ENCODE measurements at regions not wholly inside any gene's neighbourhood (a gene's known extent, or its start where the extent isn't known, plus 50 kb on each side); places are given as distances from the start of the nearest gene placed in this dataset.

GRCh38 chr18:22626771-22627170 is 209.1 kb upstream of the CTAGE1 start:
- no peak overlapping the region for H3K56ac ChIP-seq (ENCODE audit: low read length)
- no peak overlapping the region for H3K18ac ChIP-seq (ENCODE audit: low read length)
- no peaks in the 10 kb centered on the region for H3K79me2 ChIP-seq (ENCODE audit: control insufficient read depth, insufficient read depth, low read length)
- no peak overlapping the region for H3K4ac ChIP-seq (ENCODE audit: low read depth, low read length)
- H2BK120ac ChIP-seq (ENCODE audit: low read depth, low read length), result no peak overlapping the region
- no peak overlapping the region for H3K9ac ChIP-seq (ENCODE audit: low read length)
- no peak overlapping the region for H3K23ac ChIP-seq (ENCODE audit: low read length)
- H3K4me3 ChIP-seq (ENCODE audit: low read length), result no peak overlapping the region
- no peak overlapping the region for H3K4me2 ChIP-seq (ENCODE audit: low read length)
- no peak overlapping the region for H2BK15ac ChIP-seq (replicated peaks; ENCODE audit: low read depth)
- H3K4me1 ChIP-seq (ENCODE audit: control insufficient read depth, low read depth, low read length), result no peaks in the 10 kb centered on the region
- no peak overlapping the region for H4K5ac ChIP-seq (ENCODE audit: low read length)
- no peak overlapping the region for H4K8ac ChIP-seq (ENCODE audit: low read depth, low read length)
- no peaks in the 10 kb centered on the region for H3K79me1 ChIP-seq (ENCODE audit: low read length)
- H3K36me3 ChIP-seq (ENCODE audit: control insufficient read depth, insufficient read depth, low read length), result no peaks in the 10 kb centered on the region
- no peak overlapping the region for H2AK5ac ChIP-seq (ENCODE audit: low read length)
- no peak overlapping the region for H3K27ac ChIP-seq (ENCODE audit: low read depth, low read length)
- no peaks in the 10 kb centered on the region for H3K27me3 ChIP-seq (ENCODE audit: insufficient read depth, low read length, poor library complexity)
- WGBS (ENCODE audit: extremely low coverage, insufficient coverage, low lambda C conversion rate), result no CpG with 5 or more reads among the region's 3 CpGs
- no peak overlapping the region for H2BK5ac ChIP-seq (ENCODE audit: low read length)
- DNase-seq, result no peak

GRCh38 chr18:22627506-22627905 is 209.8 kb upstream of the CTAGE1 start:
- Histone ChIP-seq H3K79me2 (ENCODE audit: control insufficient read depth, insufficient read depth, low read length) (no peaks in the 10 kb centered on the region), H3K4ac (ENCODE audit: low read depth, low read length) (no peak overlapping the region), H3K4me3 (ENCODE audit: low read length) (no peak overlapping the region), H2BK5ac (ENCODE audit: low read length) (no peak overlapping the region), H3K23ac (ENCODE audit: low read length) (no peak overlapping the region), H2BK15ac (replicated peaks; ENCODE audit: low read depth) (no peak overlapping the region), H3K18ac (ENCODE audit: low read length) (no peak overlapping the region), H2AK5ac (ENCODE audit: low read length) (no peak overlapping the region), H3K4me1 (ENCODE audit: control insufficient read depth, low read depth, low read length) (no peaks in the 10 kb centered on the region), H3K27me3 (ENCODE audit: insufficient read depth, low read length, poor library complexity) (no peaks in the 10 kb centered on the region), H4K8ac (ENCODE audit: low read depth, low read length) (no peak overlapping the region), H3K79me1 (ENCODE audit: low read length) (no peaks in the 10 kb centered on the region), H2BK120ac (ENCODE audit: low read depth, low read length) (no peak overlapping the region), H3K27ac (ENCODE audit: low read depth, low read length) (no peak overlapping the region), H3K36me3 (ENCODE audit: control insufficient read depth, insufficient read depth, low read length) (no peaks in the 10 kb centered on the region), H4K5ac (ENCODE audit: low read length) (no peak overlapping the region), H3K9ac (ENCODE audit: low read length) (no peak overlapping the region), H3K4me2 (ENCODE audit: low read length) (no peak overlapping the region), H3K56ac (ENCODE audit: low read length) (no peak overlapping the region)
- WGBS (ENCODE audit: extremely low coverage, insufficient coverage, low lambda C conversion rate), result no CpG with 5 or more reads among the region's 1 CpG
- DNase-seq, result no peak

GRCh38 chr18:22628795-22629510 is 211.2 kb upstream of the CTAGE1 start:
- H4K5ac ChIP-seq (ENCODE audit: low read length), result no peak overlapping the region
- H2BK5ac ChIP-seq (ENCODE audit: low read length), result no peak overlapping the region
- no CpG with 5 or more reads among the region's 14 CpGs for WGBS (ENCODE audit: extremely low coverage, insufficient coverage, low lambda C conversion rate)

GRCh38 chr18:22630980-22631379 is 213.3 kb upstream of the CTAGE1 start:
- no peaks in the 10 kb centered on the region for H3K79me2 ChIP-seq (ENCODE audit: control insufficient read depth, insufficient read depth, low read length)
- H2BK15ac ChIP-seq (replicated peaks; ENCODE audit: low read depth), result no peak overlapping the region
- H2BK5ac ChIP-seq (ENCODE audit: low read length), result no peak overlapping the region
- no CpG with 5 or more reads among the region's 2 CpGs for WGBS (ENCODE audit: extremely low coverage, insufficient coverage, low lambda C conversion rate)
- no peak overlapping the region for H3K4me2 ChIP-seq (ENCODE audit: low read length)
- H3K27me3 ChIP-seq (ENCODE audit: insufficient read depth, low read length, poor library complexity), result no peaks in the 10 kb centered on the region
- no peak overlapping the region for H2AK5ac ChIP-seq (ENCODE audit: low read length)
- H3K36me3 ChIP-seq (ENCODE audit: control insufficient read depth, insufficient read depth, low read length), result no peaks in the 10 kb centered on the region
- H3K79me1 ChIP-seq (ENCODE audit: low read length), result no peaks in the 10 kb centered on the region
- H3K4ac ChIP-seq (ENCODE audit: low read depth, low read length), result no peak overlapping the region
- no peak for DNase-seq
- no peak overlapping the region for H2BK120ac ChIP-seq (ENCODE audit: low read depth, low read length)
- H3K4me1 ChIP-seq (ENCODE audit: control insufficient read depth, low read depth, low read length), result no peaks in the 10 kb centered on the region
- no peak overlapping the region for H4K8ac ChIP-seq (ENCODE audit: low read depth, low read length)
- no peak overlapping the region for H3K27ac ChIP-seq (ENCODE audit: low read depth, low read length)
- no peak overlapping the region for H3K23ac ChIP-seq (ENCODE audit: low read length)
- H3K18ac ChIP-seq (ENCODE audit: low read length), result no peak overlapping the region
- no peak overlapping the region for H3K56ac ChIP-seq (ENCODE audit: low read length)
- H4K5ac ChIP-seq (ENCODE audit: low read length), result no peak overlapping the region
- no peak overlapping the region for H3K4me3 ChIP-seq (ENCODE audit: low read length)
- H3K9ac ChIP-seq (ENCODE audit: low read length), result no peak overlapping the region

More at GRCh38 chr18:22628795-22629510, 211.2 kb upstream of the CTAGE1 start:
- Histone ChIP-seq H3K36me3 (ENCODE audit: control insufficient read depth, insufficient read depth, low read length) (no peaks in the 10 kb centered on the region), H3K79me1 (ENCODE audit: low read length) (no peaks in the 10 kb centered on the region), H3K27me3 (ENCODE audit: insufficient read depth, low read length, poor library complexity) (no peaks in the 10 kb centered on the region), H2BK15ac (replicated peaks; ENCODE audit: low read depth) (no peak overlapping the region), H3K4me1 (ENCODE audit: control insufficient read depth, low read depth, low read length) (no peaks in the 10 kb centered on the region), H3K18ac (ENCODE audit: low read length) (no peak overlapping the region), H3K27ac (ENCODE audit: low read depth, low read length) (no peak overlapping the region), H2BK120ac (ENCODE audit: low read depth, low read length) (no peak overlapping the region), H3K4me3 (ENCODE audit: low read length) (no peak overlapping the region), H3K4me2 (ENCODE audit: low read length) (no peak overlapping the region), H3K79me2 (ENCODE audit: control insufficient read depth, insufficient read depth, low read length) (no peaks in the 10 kb centered on the region), H3K4ac (ENCODE audit: low read depth, low read length) (no peak overlapping the region), H2AK5ac (ENCODE audit: low read length) (no peak overlapping the region), H3K9ac (ENCODE audit: low read length) (no peak overlapping the region), H3K23ac (ENCODE audit: low read length) (no peak overlapping the region), H3K56ac (ENCODE audit: low read length) (no peak overlapping the region), H4K8ac (ENCODE audit: low read depth, low read length) (no peak overlapping the region)
- no peak for DNase-seq

GRCh38 chr18:22632191-22632590 is 214.5 kb upstream of the CTAGE1 start:
- Histone ChIP-seq H3K4me3 (ENCODE audit: low read length) (no peak overlapping the region), H3K23ac (ENCODE audit: low read length) (no peak overlapping the region), H3K18ac (ENCODE audit: low read length) (no peak overlapping the region), H2AK5ac (ENCODE audit: low read length) (no peak overlapping the region), H2BK120ac (ENCODE audit: low read depth, low read length) (no peak overlapping the region), H4K8ac (ENCODE audit: low read depth, low read length) (no peak overlapping the region), H2BK5ac (ENCODE audit: low read length) (no peak overlapping the region), H3K79me1 (ENCODE audit: low read length) (no peaks in the 10 kb centered on the region), H3K4me2 (ENCODE audit: low read length) (no peak overlapping the region), H3K79me2 (ENCODE audit: control insufficient read depth, insufficient read depth, low read length) (no peaks in the 10 kb centered on the region), H3K4me1 (ENCODE audit: control insufficient read depth, low read depth, low read length) (no peaks in the 10 kb centered on the region), H4K5ac (ENCODE audit: low read length) (no peak overlapping the region), H3K9ac (ENCODE audit: low read length) (no peak overlapping the region), H3K36me3 (ENCODE audit: control insufficient read depth, insufficient read depth, low read length) (no peaks in the 10 kb centered on the region), H2BK15ac (replicated peaks; ENCODE audit: low read depth) (no peak overlapping the region), H3K27ac (ENCODE audit: low read depth, low read length) (no peak overlapping the region), H3K56ac (ENCODE audit: low read length) (no peak overlapping the region), H3K27me3 (ENCODE audit: insufficient read depth, low read length, poor library complexity) (no peaks in the 10 kb centered on the region), H3K4ac (ENCODE audit: low read depth, low read length) (no peak overlapping the region)
- no peak for DNase-seq
- no CpG with 5 or more reads among the region's 4 CpGs for WGBS (ENCODE audit: extremely low coverage, insufficient coverage, low lambda C conversion rate)

GRCh38 chr18:22634464-22634863 is 216.7 kb upstream of the CTAGE1 start:
- Histone ChIP-seq H2BK120ac (ENCODE audit: low read depth, low read length) (no peak overlapping the region), H3K4me3 (ENCODE audit: low read length) (no peak overlapping the region), H2BK5ac (ENCODE audit: low read length) (no peak overlapping the region), H3K56ac (ENCODE audit: low read length) (no peak overlapping the region), H3K79me1 (ENCODE audit: low read length) (no peaks in the 10 kb centered on the region), H3K18ac (ENCODE audit: low read length) (no peak overlapping the region), H4K5ac (ENCODE audit: low read length) (no peak overlapping the region), H3K4me1 (ENCODE audit: control insufficient read depth, low read depth, low read length) (no peaks in the 10 kb centered on the region), H3K27me3 (ENCODE audit: insufficient read depth, low read length, poor library complexity) (no peaks in the 10 kb centered on the region), H3K36me3 (ENCODE audit: control insufficient read depth, insufficient read depth, low read length) (no peaks in the 10 kb centered on the region), H3K79me2 (ENCODE audit: control insufficient read depth, insufficient read depth, low read length) (no peaks in the 10 kb centered on the region), H4K8ac (ENCODE audit: low read depth, low read length) (no peak overlapping the region), H3K4ac (ENCODE audit: low read depth, low read length) (no peak overlapping the region), H3K23ac (ENCODE audit: low read length) (no peak overlapping the region), H2BK15ac (replicated peaks; ENCODE audit: low read depth) (no peak overlapping the region), H3K27ac (ENCODE audit: low read depth, low read length) (no peak overlapping the region), H2AK5ac (ENCODE audit: low read length) (no peak overlapping the region), H3K4me2 (ENCODE audit: low read length) (no peak overlapping the region), H3K9ac (ENCODE audit: low read length) (no peak overlapping the region)
- no CpG with 5 or more reads among the region's 3 CpGs for WGBS (ENCODE audit: extremely low coverage, insufficient coverage, low lambda C conversion rate)
- no peak for DNase-seq

All from mesendoderm (in vitro differentiated cells).